ENCODE measurements at regions not wholly inside any gene's neighbourhood (a gene's known extent, or its start where the extent isn't known, plus 50 kb on each side); places are given as distances from the start of the nearest gene placed in this dataset.

GRCh38 chr4:41329361-41329760, 72.6 kb downstream of the UCHL1 start:
- 78% methylated on average over 4 of the region's 4 CpGs for WGBS
- Histone ChIP-seq H3K27ac (ENCODE audit: low read depth in 1 of 2, low read length in 2 of 2) (no peak overlapping the region), H3K4me3 (ENCODE audit: low read depth in 1 of 3, low read length in 3 of 3) (no peak overlapping the region), H3K27me3 (ENCODE audit: control insufficient read depth in 4 of 4, insufficient read depth in 4 of 4, low read length in 3 of 4) (no peaks in the 10 kb centered on the region), H3K36me3 (ENCODE audit: control insufficient read depth in 4 of 4, insufficient read depth in 3 of 4, low read depth in 1 of 4, low read length in 3 of 4) (no peaks in the 10 kb centered on the region), H3K4me1 (ENCODE audit: control insufficient read depth in 4 of 4, insufficient read depth in 4 of 4, low read length in 3 of 4) (no peaks in the 10 kb centered on the region), H3K9me3 (ENCODE audit: control insufficient read depth in 4 of 4, low read length in 3 of 4) (no peaks in the 10 kb centered on the region), H3K9ac (ENCODE audit: low read depth in 1 of 2, low read length in 2 of 2) (no peak overlapping the region)
- no peak for DNase-seq (ENCODE audit: low spot score)
- TF ChIP-seq HNF4A (conservative IDR thresholded peaks at IDR 0.05) (no peak), JUND (IDR thresholded peaks at IDR 0.05) (no peak), NR2F2 (IDR thresholded peaks at IDR 0.05) (no peak), TAF1 (conservative IDR thresholded peaks at IDR 0.05) (no peak), RXRA (IDR thresholded peaks at IDR 0.05) (no peak), FOXA1 (IDR thresholded peaks at IDR 0.05) (no peak), RAD21 (IDR thresholded peaks at IDR 0.05) (no peak), GABPA (IDR thresholded peaks at IDR 0.05 in 1 of 2, conservative IDR thresholded peaks at IDR 0.05 in 1 of 2) (no peak), FOXA2 (IDR thresholded peaks at IDR 0.05) (no peak)
- TF ChIP-seq, protein P1, sequence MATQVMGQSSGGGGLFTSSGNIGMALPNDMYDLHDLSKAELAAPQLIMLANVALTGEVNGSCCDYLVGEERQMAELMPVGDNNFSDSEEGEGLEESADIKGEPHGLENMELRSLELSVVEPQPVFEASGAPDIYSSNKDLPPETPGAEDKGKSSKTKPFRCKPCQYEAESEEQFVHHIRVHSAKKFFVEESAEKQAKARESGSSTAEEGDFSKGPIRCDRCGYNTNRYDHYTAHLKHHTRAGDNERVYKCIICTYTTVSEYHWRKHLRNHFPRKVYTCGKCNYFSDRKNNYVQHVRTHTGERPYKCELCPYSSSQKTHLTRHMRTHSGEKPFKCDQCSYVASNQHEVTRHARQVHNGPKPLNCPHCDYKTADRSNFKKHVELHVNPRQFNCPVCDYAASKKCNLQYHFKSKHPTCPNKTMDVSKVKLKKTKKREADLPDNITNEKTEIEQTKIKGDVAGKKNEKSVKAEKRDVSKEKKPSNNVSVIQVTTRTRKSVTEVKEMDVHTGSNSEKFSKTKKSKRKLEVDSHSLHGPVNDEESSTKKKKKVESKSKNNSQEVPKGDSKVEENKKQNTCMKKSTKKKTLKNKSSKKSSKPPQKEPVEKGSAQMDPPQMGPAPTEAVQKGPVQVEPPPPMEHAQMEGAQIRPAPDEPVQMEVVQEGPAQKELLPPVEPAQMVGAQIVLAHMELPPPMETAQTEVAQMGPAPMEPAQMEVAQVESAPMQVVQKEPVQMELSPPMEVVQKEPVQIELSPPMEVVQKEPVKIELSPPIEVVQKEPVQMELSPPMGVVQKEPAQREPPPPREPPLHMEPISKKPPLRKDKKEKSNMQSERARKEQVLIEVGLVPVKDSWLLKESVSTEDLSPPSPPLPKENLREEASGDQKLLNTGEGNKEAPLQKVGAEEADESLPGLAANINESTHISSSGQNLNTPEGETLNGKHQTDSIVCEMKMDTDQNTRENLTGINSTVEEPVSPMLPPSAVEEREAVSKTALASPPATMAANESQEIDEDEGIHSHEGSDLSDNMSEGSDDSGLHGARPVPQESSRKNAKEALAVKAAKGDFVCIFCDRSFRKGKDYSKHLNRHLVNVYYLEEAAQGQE (IDR thresholded peaks at IDR 0.05) = no peak

- no peak overlapping the region for H3K27ac ChIP-seq (ENCODE audit: low read depth in 1 of 2, low read length in 2 of 2)
- TF ChIP-seq YY1 (IDR thresholded peaks at IDR 0.05) (no peak), GABPA (IDR thresholded peaks at IDR 0.05 in 1 of 2, conservative IDR thresholded peaks at IDR 0.05 in 1 of 2) (no peak), TAF1 (conservative IDR thresholded peaks at IDR 0.05) (no peak), SP1 (IDR thresholded peaks at IDR 0.05) (no peak), NR2F2 (IDR thresholded peaks at IDR 0.05) (no peak), FOXA1 (IDR thresholded peaks at IDR 0.05) (no peak), FOXA2 (IDR thresholded peaks at IDR 0.05) (no peak), ZBTB33 (IDR thresholded peaks at IDR 0.05) (no peak), RXRA (IDR thresholded peaks at IDR 0.05) (no peak), JUND (IDR thresholded peaks at IDR 0.05) (no peak), RAD21 (IDR thresholded peaks at IDR 0.05) (no peak)
- TF ChIP-seq, protein P2, sequence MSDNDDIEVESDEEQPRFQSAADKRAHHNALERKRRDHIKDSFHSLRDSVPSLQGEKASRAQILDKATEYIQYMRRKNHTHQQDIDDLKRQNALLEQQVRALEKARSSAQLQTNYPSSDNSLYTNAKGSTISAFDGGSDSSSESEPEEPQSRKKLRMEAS (IDR thresholded peaks at IDR 0.05) = no peak
- TF ChIP-seq, protein P1 (IDR thresholded peaks at IDR 0.05) = no peak
- H3K27me3 ChIP-seq (ENCODE audit: control insufficient read depth in 4 of 4, insufficient read depth in 4 of 4, low read length in 3 of 4) = no peaks in the 10 kb centered on the region
- no peaks in the 10 kb centered on the region for H3K4me1 ChIP-seq (ENCODE audit: control insufficient read depth in 4 of 4, insufficient read depth in 4 of 4, low read length in 3 of 4)
- H3K4me3 ChIP-seq (ENCODE audit: low read depth in 1 of 3, low read length in 3 of 3) = no peak overlapping the region
- no peaks in the 10 kb centered on the region for H3K36me3 ChIP-seq (ENCODE audit: control insufficient read depth in 4 of 4, insufficient read depth in 3 of 4, low read depth in 1 of 4, low read length in 3 of 4)
- no peak overlapping the region for H3K9ac ChIP-seq (ENCODE audit: low read depth in 1 of 2, low read length in 2 of 2)
- DNase-seq (ENCODE audit: low spot score) = no peak
- WGBS = 8% methylated on average over 2 of the region's 2 CpGs
- no peaks in the 10 kb centered on the region for H3K9me3 ChIP-seq (ENCODE audit: control insufficient read depth in 4 of 4, low read length in 3 of 4)
Observed at GRCh38 chr4:41331224-41331623, 74.5 kb downstream of the UCHL1 start.
